22Rv1 (cell line): ENCODE measurements at regions not wholly inside any gene's neighbourhood (a gene's known extent, or its start where the extent isn't known, plus 50 kb on each side); places are given as distances from the start of the nearest gene placed in this dataset.

ENCODE experiments used
- CTCF ChIP-seq: fragments of 450-650 bp; IDR thresholded peaks from 2 replicates; pipeline ENCODE4 v1.5.1; 2017; ENCODE audit warnings: mild to moderate bottlenecking
- ZFX ChIP-seq: fragments of 450-650 bp; IDR thresholded peaks from 2 replicates; pipeline ENCODE4 v1.6.1; 2017; ENCODE audit warnings: antibody characterized with exemption, borderline replicate concordance

GRCh38 chr2:161075701-161076100, 84.5 kb upstream of the TANK start:
- TF ChIP-seq CTCF (no peak), ZFX (no peak)
